HEK293 (cell line): ENCODE measurements at regions not wholly inside any gene's neighbourhood (a gene's known extent, or its start where the extent isn't known, plus 50 kb on each side); places are given as distances from the start of the nearest gene placed in this dataset.

Source experiments
- CTCF ChIA-PET: fragments of 350-600 bp; formaldehyde crosslinking; extraction: SDS; loops from one replicate; lab custom pipeline; 2021; ENCODE audit warnings: antibody characterized with exemption; lab: Yijun Ruan, JAX
- POLR2A ChIA-PET: fragments of 300-600 bp; formaldehyde crosslinking; extraction: SDS; loops from one replicate; lab custom pipeline; 2020; ENCODE audit warnings: antibody characterized with exemption, inconsistent platforms; lab: Yijun Ruan, JAX
- H3K27ac ChIP-seq: fragments of 200-500 bp; sonication (Bioruptor generic); 2 replicates; pipeline ENCODE4 v1.5.1; 2014; ENCODE audit warnings: low read depth, low read length, control low read depth, inconsistent platforms; ENCODE audit errors: extremely low read depth
- H3K36me3 ChIP-seq, 2 experiments: fragments of 200-500 bp in 1 of 2; sonication (Bioruptor generic) in 1 of 2; 1 replicate in 1 of 2; 2 replicates in 1 of 2; pipeline ENCODE4 v1.5.1; 2014 to 2017; ENCODE audit warnings: inconsistent platforms in 2 of 2, low read length in 2 of 2; ENCODE audit not compliant: control insufficient read depth in 2 of 2, insufficient read depth in 1 of 2
- H3K4me1 ChIP-seq: fragments of 200-500 bp; sonication (Bioruptor generic); 2 replicates; pipeline ENCODE4 v1.5.1; 2014; ENCODE audit warnings: mild to moderate bottlenecking, low read length, inconsistent platforms; ENCODE audit not compliant: control insufficient read depth, insufficient read depth
- H3K4me3 ChIP-seq: 2 replicates; pipeline ENCODE4 v1.5.1; 2011; ENCODE audit warnings: low read depth, mild to moderate bottlenecking, control low read depth, low read length, moderate library complexity
- H3K9me3 ChIP-seq: fragments of 200-500 bp; sonication (Bioruptor generic); 2 replicates; pipeline ENCODE4 v1.5.1; 2014; ENCODE audit warnings: low read depth, low read length, inconsistent platforms; ENCODE audit not compliant: control insufficient read depth, insufficient read depth
- CTCF ChIP-seq: fragments of 450-650 bp; formaldehyde crosslinking; IDR thresholded peaks from 2 replicates; pipeline ENCODE4 v1.5.1; 2016; ENCODE audit warnings: missing biosample characterization, missing genetic modification characterization
- OSR2 ChIP-seq: fragments of 450-650 bp; formaldehyde crosslinking; IDR thresholded peaks from 2 replicates; pipeline ENCODE4 v1.5.1; 2016; ENCODE audit warnings: missing biosample characterization, missing genetic modification characterization
- SCRT2 ChIP-seq: fragments of 450-650 bp; formaldehyde crosslinking; IDR thresholded peaks from 2 replicates; pipeline ENCODE4 v1.5.1; 2016; ENCODE audit warnings: missing biosample characterization, missing genetic modification characterization
- SETDB1 ChIP-seq: IDR thresholded peaks from one replicate; pipeline ENCODE4 v1.6.1; 2017; ENCODE audit warnings: mild to moderate bottlenecking, low read length, moderate library complexity, mixed read lengths; ENCODE audit not compliant: insufficient read length
- WT1 ChIP-seq: fragments of 450-650 bp; formaldehyde crosslinking; IDR thresholded peaks from 2 replicates; pipeline ENCODE4 v1.5.1; 2016; ENCODE audit warnings: missing biosample characterization, missing genetic modification characterization
- YY2 ChIP-seq: fragments of 450-650 bp; formaldehyde crosslinking; IDR thresholded peaks from 2 replicates; pipeline ENCODE4 v1.5.1; 2016; ENCODE audit warnings: missing biosample characterization, missing genetic modification characterization
- ZBTB6 ChIP-seq: fragments of 450-650 bp; formaldehyde crosslinking; IDR thresholded peaks from 2 replicates; pipeline ENCODE4 v1.5.1; 2017; ENCODE audit warnings: missing biosample characterization, missing genetic modification characterization
- ZFP3 ChIP-seq: fragments of 450-650 bp; formaldehyde crosslinking; IDR thresholded peaks from 2 replicates; pipeline ENCODE4 v1.5.1; 2016; ENCODE audit warnings: low read depth, missing biosample characterization, missing genetic modification characterization
- ZNF138 ChIP-seq: fragments of 450-650 bp; formaldehyde crosslinking; IDR thresholded peaks from 2 replicates; pipeline ENCODE4 v1.5.1; 2016; ENCODE audit warnings: missing biosample characterization, missing genetic modification characterization, borderline replicate concordance
- ZNF16 ChIP-seq: fragments of 450-650 bp; formaldehyde crosslinking; IDR thresholded peaks from 2 replicates; pipeline ENCODE4 v1.5.1; 2016; ENCODE audit warnings: low read depth, missing biosample characterization, missing genetic modification characterization
- ZNF2 ChIP-seq: fragments of 450-650 bp; formaldehyde crosslinking; IDR thresholded peaks from 2 replicates; pipeline ENCODE4 v1.5.1; 2016; ENCODE audit warnings: missing biosample characterization, missing genetic modification characterization
- ZNF248 ChIP-seq: fragments of 450-650 bp; formaldehyde crosslinking; IDR thresholded peaks from 2 replicates; pipeline ENCODE4 v1.5.1; 2017; ENCODE audit warnings: missing biosample characterization, missing genetic modification characterization
- ZNF280D ChIP-seq: fragments of 450-650 bp; formaldehyde crosslinking; IDR thresholded peaks from 2 replicates; pipeline ENCODE4 v1.5.1; 2016; ENCODE audit warnings: missing biosample characterization, missing genetic modification characterization
- ZNF341 ChIP-seq: fragments of 450-650 bp; formaldehyde crosslinking; IDR thresholded peaks from 2 replicates; pipeline ENCODE4; 2016; ENCODE audit warnings: low read depth, missing biosample characterization, missing genetic modification characterization
- ZNF366 ChIP-seq: fragments of 450-650 bp; formaldehyde crosslinking; conservative IDR thresholded peaks from 2 replicates; pipeline ENCODE4 v1.5.1; 2016; ENCODE audit warnings: missing biosample characterization, missing genetic modification characterization
- ZNF449 ChIP-seq: fragments of 450-650 bp; formaldehyde crosslinking; IDR thresholded peaks from 2 replicates; pipeline ENCODE4 v1.5.1; 2017; ENCODE audit warnings: missing biosample characterization, mild to moderate bottlenecking, missing genetic modification characterization, moderate library complexity
- ZNF548 ChIP-seq: fragments of 450-650 bp; formaldehyde crosslinking; IDR thresholded peaks from 2 replicates; pipeline ENCODE4 v1.5.1; 2016; ENCODE audit warnings: missing biosample characterization, missing genetic modification characterization
- ZNF600 ChIP-seq: fragments of 450-650 bp; formaldehyde crosslinking; IDR thresholded peaks from 2 replicates; pipeline ENCODE4 v1.5.1; 2016; ENCODE audit warnings: missing biosample characterization, missing genetic modification characterization
- ZNF623 ChIP-seq: fragments of 450-650 bp; formaldehyde crosslinking; IDR thresholded peaks from 2 replicates; pipeline ENCODE4 v1.5.1; 2016; ENCODE audit warnings: missing biosample characterization, missing genetic modification characterization
- ZNF660 ChIP-seq: fragments of 450-650 bp; IDR thresholded peaks from 2 replicates; pipeline ENCODE4 v1.5.1; 2018; ENCODE audit warnings: missing biosample characterization, mild to moderate bottlenecking, missing genetic modification characterization
- ZNF670 ChIP-seq: fragments of 450-650 bp; formaldehyde crosslinking; IDR thresholded peaks from 2 replicates; pipeline ENCODE4 v1.5.1; 2016; ENCODE audit warnings: missing biosample characterization, missing genetic modification characterization, low read depth
- ZNF677 ChIP-seq: fragments of 450-650 bp; IDR thresholded peaks from 2 replicates; pipeline ENCODE4 v1.5.0; 2018; ENCODE audit warnings: missing biosample characterization, mild to moderate bottlenecking, missing genetic modification characterization, moderate library complexity
- ZNF776 ChIP-seq: fragments of 450-650 bp; formaldehyde crosslinking; IDR thresholded peaks from 2 replicates; pipeline ENCODE4 v1.5.0; 2017; ENCODE audit warnings: missing biosample characterization, missing genetic modification characterization, borderline replicate concordance
- ZSCAN18 ChIP-seq: fragments of 450-650 bp; formaldehyde crosslinking; IDR thresholded peaks from 2 replicates; pipeline ENCODE4 v1.5.1; 2016; ENCODE audit warnings: missing biosample characterization, missing genetic modification characterization
- ZSCAN23 ChIP-seq: fragments of 450-650 bp; formaldehyde crosslinking; IDR thresholded peaks from 2 replicates; pipeline ENCODE4 v1.5.1; 2016; ENCODE audit warnings: missing biosample characterization, missing genetic modification characterization
- TF ChIP-seq, protein P1 (sequence below): fragments of 450-650 bp; formaldehyde crosslinking; IDR thresholded peaks from 2 replicates; pipeline ENCODE4 v1.5.1; 2016; ENCODE audit warnings: missing biosample characterization, missing genetic modification characterization

GRCh38 chr11:66789097-66789890 lies 53.9 kb upstream of the RCE1 start:
- POLR2A ChIA-PET = interaction anchor here (0.9 to 1.8 kb wide), 2 partner anchors 21 to 44 kb away, joined by 4 read pairs; no protein-coding TSS in a partner anchor
- CTCF ChIA-PET = interaction anchor here (0.9 to 1.0 kb wide), 2 partner anchors 43 to 93 kb away, joined by 3 to 6 read pairs; no protein-coding TSS in a partner anchor
- Histone ChIP-seq H3K36me3 (no peaks in the 10 kb centered on the region), H3K9me3 (no peaks in the 10 kb centered on the region), H3K27ac (peak overlapping the region; percentile 62), H3K4me3 (no peak overlapping the region), H3K4me1 (peaks cover 11% of the 10 kb centered on the region; the same call in 1 of the 2 replicates)
- peak; percentile 71 for TF ChIP-seq SETDB1
- no peak for TF ChIP-seq ZNF677 (tag by site-specific recombination)
- TF ChIP-seq ZNF776 = no peak
- TF ChIP-seq ZNF449 (tag by site-specific recombination) = peak; percentile 31; the same call in 1 of the 2 replicates
- TF ChIP-seq ZFP3 (tag by site-specific recombination) = no peak
- TF ChIP-seq, protein P1, sequence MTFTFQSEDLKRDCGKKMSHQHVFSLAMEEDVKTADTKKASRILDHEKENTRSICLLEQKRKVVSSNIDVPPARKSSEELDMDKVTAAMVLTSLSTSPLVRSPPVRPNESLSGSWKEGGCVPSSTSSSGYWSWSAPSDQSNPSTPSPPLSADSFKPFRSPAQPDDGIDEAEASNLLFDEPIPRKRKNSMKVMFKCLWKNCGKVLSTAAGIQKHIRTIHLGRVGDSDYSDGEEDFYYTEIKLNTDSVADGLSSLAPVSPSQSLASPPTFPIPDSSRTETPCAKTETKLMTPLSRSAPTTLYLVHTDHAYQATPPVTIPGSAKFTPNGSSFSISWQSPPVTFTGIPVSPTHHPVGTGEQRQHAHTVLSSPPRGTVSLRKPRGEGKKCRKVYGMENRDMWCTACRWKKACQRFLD = no peak
- no peak for TF ChIP-seq CTCF (tag by site-specific recombination)
- TF ChIP-seq ZNF600 = no peak
- TF ChIP-seq ZNF138 (tag by site-specific recombination) = no peak
- TF ChIP-seq SCRT2 (tag by site-specific recombination) = no peak
- TF ChIP-seq ZNF548 (tag by site-specific recombination) = no peak
- TF ChIP-seq ZNF248 (tag by site-specific recombination) = no peak
- TF ChIP-seq ZNF2 (tag by site-specific recombination) = peak; percentile 31; the same call in 1 of the 2 replicates
- no peak for TF ChIP-seq ZNF670 (tag by site-specific recombination)
- TF ChIP-seq ZNF341 (tag by site-specific recombination) = no peak
- no peak; the same call in 1 of the 2 replicates for TF ChIP-seq ZNF280D
- peak; percentile 62 for TF ChIP-seq WT1 (tag by site-specific recombination)
- no peak for TF ChIP-seq ZNF16
- TF ChIP-seq ZNF366 = peak; percentile 93
- TF ChIP-seq ZSCAN23 = peak; percentile 75
- TF ChIP-seq ZBTB6 (tag by site-specific recombination) = peak; percentile 67
- TF ChIP-seq YY2 (tag by site-specific recombination) = no peak
- peak; percentile 71; the same call in 1 of the 2 replicates for TF ChIP-seq ZNF660 (tag by site-specific recombination)
- peak; percentile 97 for TF ChIP-seq OSR2
- TF ChIP-seq ZNF623 (tag by site-specific recombination) = no peak
- TF ChIP-seq ZSCAN18 (tag by site-specific recombination) = no peak
